Sigmoid colon (tissue), 6 donors: ENCODE measurements at regions not wholly inside any gene's neighbourhood (a gene's known extent, or its start where the extent isn't known, plus 50 kb on each side); places are given as distances from the start of the nearest gene placed in this dataset.

Source experiments
- DNase-seq: peaks from one replicate; pipeline ENCODE4 v3.0.0-alpha.2; 2019
- H3K27ac ChIP-seq, 4 donors: fragments of 200-600 bp; sonication (generic); one replicate each; pipeline ENCODE4 v1.5.1; 2016 to 2019; ENCODE audit warnings: mild to moderate bottlenecking in 1 of 4
- H3K27me3 ChIP-seq, 3 donors: fragments of 200-600 bp; sonication (generic); one replicate each; pipeline ENCODE4 v1.5.1; 2019; ENCODE audit warnings: mild to moderate bottlenecking in 1 of 3
- H3K36me3 ChIP-seq, 4 donors: fragments of 200-600 bp; sonication (generic); one replicate each; pipeline ENCODE4 v1.5.1; 2016 to 2019
- H3K4me1 ChIP-seq, 4 donors: fragments of 200-600 bp; sonication (generic); one replicate each; pipeline ENCODE4 v1.5.1; 2017 to 2019
- H3K4me3 ChIP-seq, 4 donors: fragments of 200-600 bp; sonication (generic); one replicate each; pipeline ENCODE4 v1.5.1; 2017 to 2019; ENCODE audit warnings: mild to moderate bottlenecking in 2 of 4, moderate library complexity in 1 of 4
- H3K9me3 ChIP-seq, 4 donors: fragments of 200-600 bp in 3 of 4; sonication (generic) in 3 of 4; one replicate each; pipeline versions ENCODE4 v1.5.1 to v1.6.1; 2013 to 2019
- CTCF ChIP-seq, 4 experiments: fragments of 450-650 bp in 3 of 4; fragments of 200-600 bp in 1 of 4; IDR thresholded peaks; one replicate each; pipeline ENCODE4 v1.5.1; 2016 to 2019; ENCODE audit warnings: antibody characterized with exemption in 4 of 4, mild to moderate bottlenecking in 3 of 4, moderate library complexity in 2 of 4
- EP300 ChIP-seq, 4 donors: sonication (generic); formaldehyde crosslinking; IDR thresholded peaks; one replicate each; pipeline ENCODE4 v1.6.1; 2017; ENCODE audit warnings: antibody characterized with exemption in 4 of 4
- POLR2A ChIP-seq, 2 donors: fragments of 450-650 bp; IDR thresholded peaks; one replicate each; pipeline ENCODE4 v1.6.1; 2016; ENCODE audit warnings: antibody characterized with exemption in 2 of 2, mild to moderate bottlenecking in 2 of 2, moderate library complexity in 2 of 2
- POLR2AphosphoS5 ChIP-seq, 4 donors: sonication (generic); formaldehyde crosslinking; IDR thresholded peaks; one replicate each; pipeline ENCODE4 v1.6.1; 2017; ENCODE audit warnings: antibody characterized with exemption in 4 of 4
- WGBS, 2 donors: extraction: QIAGEN DNeasy Blood & Tissue Kit; methylation state at CpG; one replicate each; pipeline ENCODE4 v1.1.7; 2013; 5-methylcytosine and 5-hydroxymethylcytosine counted together
- intact Hi-C: fragments of 100-400 bp; cut with DNase I; formaldehyde crosslinking; loops from one replicate; pipeline ENCODE4 v1.15.1; 2023
- donor health status: healthy with polysubstance abuse.
- donor health status: healthy.

GRCh38 chr1:56357927-56358690 is 221.3 kb downstream of the PLPP3 start:
- no peak overlapping the region for H3K4me3 ChIP-seq
- WGBS, 2 donors: 66 to 80% methylated on average over 3 of the region's 3 CpGs
- intact Hi-C loops: no loop called here
- no peak for DNase-seq
- TF ChIP-seq POLR2A (IDR thresholded peaks at IDR 0.05) (no peak), EP300 (IDR thresholded peaks at IDR 0.05) (no peak), CTCF (IDR thresholded peaks at IDR 0.05) (no peak), POLR2AphosphoS5 (IDR thresholded peaks at IDR 0.05) (no peak)
- H3K27ac ChIP-seq: no peak overlapping the region
- H3K36me3 ChIP-seq: no peaks in the 10 kb centered on the region
- no peaks in the 10 kb centered on the region for H3K27me3 ChIP-seq
- no peaks in the 10 kb centered on the region for H3K4me1 ChIP-seq
- no peaks in the 10 kb centered on the region for H3K9me3 ChIP-seq

- WGBS, 2 donors: 91 to 94% methylated on average over 11 of the region's 11 CpGs
- H3K27ac ChIP-seq: no peak overlapping the region
- intact Hi-C loops: no loop called here
- no peak for TF ChIP-seq CTCF (IDR thresholded peaks at IDR 0.05)
- no peak for TF ChIP-seq POLR2A (IDR thresholded peaks at IDR 0.05)
- TF ChIP-seq EP300 (IDR thresholded peaks at IDR 0.05): no peak
- TF ChIP-seq POLR2AphosphoS5 (IDR thresholded peaks at IDR 0.05): no peak
- no peaks in the 10 kb centered on the region for H3K9me3 ChIP-seq
- no peak overlapping the region for H3K4me3 ChIP-seq
- no peak for DNase-seq
- H3K36me3 ChIP-seq: no peaks in the 10 kb centered on the region
- no peaks in the 10 kb centered on the region for H3K4me1 ChIP-seq
- H3K27me3 ChIP-seq: no peaks in the 10 kb centered on the region
Measured at GRCh38 chr1:56356376-56356990, 222.9 kb downstream of the PLPP3 start.

- intact Hi-C loops: no loop called here
- WGBS, 2 donors: 91 to 92% methylated on average over 3 of the region's 3 CpGs
- TF ChIP-seq POLR2AphosphoS5 (IDR thresholded peaks at IDR 0.05) (no peak), EP300 (IDR thresholded peaks at IDR 0.05) (no peak), CTCF (IDR thresholded peaks at IDR 0.05) (no peak), POLR2A (IDR thresholded peaks at IDR 0.05) (no peak)
Measured at GRCh38 chr1:56355918-56356317, 223.4 kb downstream of the PLPP3 start.

GRCh38 chr1:56355422-56355821 is 223.9 kb downstream of the PLPP3 start:
- Histone ChIP-seq H3K36me3 (no peaks in the 10 kb centered on the region), H3K27ac (no peak overlapping the region), H3K9me3 (no peaks in the 10 kb centered on the region), H3K27me3 (no peaks in the 10 kb centered on the region), H3K4me1 (no peaks in the 10 kb centered on the region), H3K4me3 (no peak overlapping the region)
- intact Hi-C loops: no loop called here
- TF ChIP-seq CTCF (IDR thresholded peaks at IDR 0.05) (no peak), EP300 (IDR thresholded peaks at IDR 0.05) (no peak), POLR2A (IDR thresholded peaks at IDR 0.05) (no peak), POLR2AphosphoS5 (IDR thresholded peaks at IDR 0.05) (no peak)
- DNase-seq: no peak
- 83 to 86% methylated on average over 1 of the region's 1 CpG for WGBS, 2 donors

More at GRCh38 chr1:56355918-56356317, 223.4 kb downstream of the PLPP3 start:
- Histone ChIP-seq H3K27ac (no peak overlapping the region), H3K4me3 (no peak overlapping the region), H3K36me3 (no peaks in the 10 kb centered on the region), H3K4me1 (no peaks in the 10 kb centered on the region), H3K9me3 (no peaks in the 10 kb centered on the region), H3K27me3 (no peaks in the 10 kb centered on the region)
- no peak for DNase-seq
